Smooth muscle cell (in vitro differentiated cells): ENCODE measurements at regions not wholly inside any gene's neighbourhood (a gene's known extent, or its start where the extent isn't known, plus 50 kb on each side); places are given as distances from the start of the nearest gene placed in this dataset.

Experiments
- DNase-seq: peaks from one replicate; lab custom pipeline; 2025; ENCODE audit not compliant: unreplicated experiment; lab: John Stamatoyannopoulos, UW
- H2AFZ ChIP-seq: fragments of 200-600 bp; sonication (generic); 2 replicates; pipeline ENCODE4 v1.6.0; 2016; ENCODE audit warnings: antibody characterized with exemption, low read depth, mild to moderate bottlenecking
- H3F3A ChIP-seq: fragments of 200-600 bp; sonication (generic); 2 replicates; pipeline ENCODE4 v1.6.0; 2017; ENCODE audit warnings: antibody characterized with exemption, low read depth
- H3K27ac ChIP-seq: fragments of 200-600 bp; sonication (generic); 2 replicates; pipeline ENCODE4 v1.5.1; 2016; ENCODE audit warnings: low read depth, mild to moderate bottlenecking
- H3K27me3 ChIP-seq: fragments of 200-600 bp; sonication (generic); 2 replicates; pipeline ENCODE4 v1.6.1; 2016; ENCODE audit warnings: low read depth, mild to moderate bottlenecking
- H3K36me3 ChIP-seq: fragments of 200-600 bp; sonication (generic); 2 replicates; pipeline ENCODE4 v1.5.1; 2016; ENCODE audit warnings: low read depth
- H3K4me1 ChIP-seq: fragments of 200-600 bp; sonication (generic); 2 replicates; pipeline ENCODE4 v1.5.1; 2016; ENCODE audit warnings: low read depth
- H3K4me2 ChIP-seq: fragments of 200-600 bp; sonication (generic); 2 replicates; pipeline ENCODE4 v1.6.0; 2016; ENCODE audit warnings: mild to moderate bottlenecking
- H3K4me3 ChIP-seq: fragments of 200-600 bp; sonication (generic); 2 replicates; pipeline ENCODE4 v1.5.1; 2016; ENCODE audit warnings: mild to moderate bottlenecking
- H3K79me2 ChIP-seq: fragments of 200-600 bp; sonication (generic); 2 replicates; pipeline ENCODE4 v1.6.0; 2016; ENCODE audit warnings: low read depth, mild to moderate bottlenecking
- H3K9ac ChIP-seq: fragments of 200-600 bp; sonication (generic); 2 replicates; pipeline ENCODE4 v1.6.0; 2016; ENCODE audit warnings: low read depth
- H3K9me3 ChIP-seq: fragments of 200-600 bp; sonication (generic); replicated peaks from 2 replicates; pipeline ENCODE4 v1.5.1; 2016; ENCODE audit warnings: low read depth
- H4K20me1 ChIP-seq: fragments of 200-600 bp; sonication (generic); 2 replicates; pipeline ENCODE4 v1.6.0; 2016; ENCODE audit warnings: low read depth
- CTCF ChIP-seq: fragments of 200-600 bp; sonication (generic); IDR thresholded peaks from 2 replicates; pipeline ENCODE4 v1.5.1; 2017; ENCODE audit warnings: borderline replicate concordance, mild to moderate bottlenecking, antibody characterized with exemption; ENCODE audit not compliant: insufficient read depth, poor library complexity, severe bottlenecking
- WGBS: methylation state at CpG from one replicate; pipeline ENCODE4 v1.1.7; 2016; ENCODE audit warnings: low lambda C conversion rate; 5-methylcytosine and 5-hydroxymethylcytosine counted together

- no peak for DNase-seq
- no peaks in the 10 kb centered on the region for H4K20me1 ChIP-seq
- no peak overlapping the region for H3K4me3 ChIP-seq
- H3F3A ChIP-seq = no peaks in the 10 kb centered on the region
- no peaks in the 10 kb centered on the region for H3K4me1 ChIP-seq
- no peaks in the 10 kb centered on the region for H3K9me3 ChIP-seq
- H3K36me3 ChIP-seq = no peaks in the 10 kb centered on the region
- H3K4me2 ChIP-seq = no peak overlapping the region
- no peaks in the 10 kb centered on the region for H3K79me2 ChIP-seq
- WGBS = 56% methylated on average over 1 of the region's 1 CpG
- no peaks in the 10 kb centered on the region for H3K27me3 ChIP-seq
- TF ChIP-seq CTCF = no peak
- H2AFZ ChIP-seq = no peak overlapping the region
- H3K27ac ChIP-seq = no peak overlapping the region
- no peak overlapping the region for H3K9ac ChIP-seq
Measured at GRCh38 chr5:152259702-152260101, 145.4 kb downstream of the NMUR2 start.

- Histone ChIP-seq H3F3A (no peaks in the 10 kb centered on the region), H3K4me3 (no peak overlapping the region), H3K4me1 (no peaks in the 10 kb centered on the region), H3K9me3 (no peaks in the 10 kb centered on the region), H3K27ac (no peak overlapping the region), H3K4me2 (no peak overlapping the region), H3K27me3 (no peaks in the 10 kb centered on the region), H2AFZ (no peak overlapping the region), H4K20me1 (no peaks in the 10 kb centered on the region), H3K79me2 (no peaks in the 10 kb centered on the region), H3K9ac (no peak overlapping the region), H3K36me3 (no peaks in the 10 kb centered on the region)
- DNase-seq = no peak
- TF ChIP-seq CTCF = no peak
- WGBS = 89% methylated on average over 3 of the region's 3 CpGs
Measured at GRCh38 chr5:152256580-152256979, 148.5 kb downstream of the NMUR2 start.

GRCh38 chr5:152255411-152255810 is 149.7 kb downstream of the NMUR2 start:
- no peak overlapping the region for H3K4me3 ChIP-seq
- H3K27ac ChIP-seq = no peak overlapping the region
- no peaks in the 10 kb centered on the region for H4K20me1 ChIP-seq
- H2AFZ ChIP-seq = no peak overlapping the region
- H3K9me3 ChIP-seq = no peaks in the 10 kb centered on the region
- no peak overlapping the region for H3K9ac ChIP-seq
- no peaks in the 10 kb centered on the region for H3F3A ChIP-seq
- DNase-seq = no peak
- no peaks in the 10 kb centered on the region for H3K4me1 ChIP-seq
- H3K27me3 ChIP-seq = no peaks in the 10 kb centered on the region
- no peaks in the 10 kb centered on the region for H3K79me2 ChIP-seq
- no peak overlapping the region for H3K4me2 ChIP-seq
- no peak for TF ChIP-seq CTCF
- H3K36me3 ChIP-seq = no peaks in the 10 kb centered on the region
- WGBS = 86% methylated on average over 3 of the region's 3 CpGs

- Histone ChIP-seq H3K4me1 (no peaks in the 10 kb centered on the region), H3K4me3 (no peak overlapping the region), H3K4me2 (no peak overlapping the region), H3K36me3 (no peaks in the 10 kb centered on the region), H3F3A (no peaks in the 10 kb centered on the region), H3K9ac (no peak overlapping the region), H3K79me2 (no peaks in the 10 kb centered on the region), H3K27me3 (no peaks in the 10 kb centered on the region), H4K20me1 (no peaks in the 10 kb centered on the region), H3K9me3 (no peaks in the 10 kb centered on the region), H3K27ac (no peak overlapping the region), H2AFZ (no peak overlapping the region)
- no peak for DNase-seq
- 85% methylated on average over 2 of the region's 2 CpGs for WGBS
- TF ChIP-seq CTCF = no peak
Measured at GRCh38 chr5:152247850-152248385, 157.2 kb downstream of the NMUR2 start.
